ENCODE measurements at regions not wholly inside any gene's neighbourhood (a gene's known extent, or its start where the extent isn't known, plus 50 kb on each side); places are given as distances from the start of the nearest gene placed in this dataset.

GRCh38 chr20:6253396-6253795, 130.6 kb upstream of the FERMT1 start (continued):
- TF ChIP-seq ZNF281 (CRISPR knock-in tag; IDR thresholded peaks at IDR 0.05) = no peak

- DNase-seq (ENCODE audit: low spot score) (no peak), ATAC-seq (no peak)
- H3K4me1 Mint-ChIP-seq = peaks cover 4% of the 10 kb centered on the region; the same call in 1 of the 2 replicates
- no peak overlapping the region for H3K4me3 Mint-ChIP-seq
- no peaks in the 10 kb centered on the region for H3K9me3 Mint-ChIP-seq
- CTCF ChIA-PET = no interaction called here
- H3K27ac Mint-ChIP-seq = no peak overlapping the region
- TF ChIP-seq ZNF263 (CRISPR knock-in tag; IDR thresholded peaks at IDR 0.05; ENCODE audit: low read depth) (no peak), FOXK1 (CRISPR knock-in tag; IDR thresholded peaks at IDR 0.05) (no peak), CTCF (IDR thresholded peaks at IDR 0.05) (no peak), ATF1 (CRISPR knock-in tag; IDR thresholded peaks at IDR 0.05) (no peak), CREB1 (CRISPR knock-in tag; IDR thresholded peaks at IDR 0.05) (no peak), SP1 (CRISPR knock-in tag; conservative IDR thresholded peaks at IDR 0.05) (no peak), KAT7 (CRISPR knock-in tag; IDR thresholded peaks at IDR 0.05; ENCODE audit: borderline replicate concordance) (no peak), RELA (CRISPR knock-in tag; IDR thresholded peaks at IDR 0.05; ENCODE audit: borderline replicate concordance) (no peak), FOXP1 (CRISPR knock-in tag; IDR thresholded peaks at IDR 0.05; ENCODE audit: borderline replicate concordance) (no peak), ZNF423 (CRISPR knock-in tag; IDR thresholded peaks at IDR 0.05) (no peak)
- TF ChIP-seq, protein P1, sequence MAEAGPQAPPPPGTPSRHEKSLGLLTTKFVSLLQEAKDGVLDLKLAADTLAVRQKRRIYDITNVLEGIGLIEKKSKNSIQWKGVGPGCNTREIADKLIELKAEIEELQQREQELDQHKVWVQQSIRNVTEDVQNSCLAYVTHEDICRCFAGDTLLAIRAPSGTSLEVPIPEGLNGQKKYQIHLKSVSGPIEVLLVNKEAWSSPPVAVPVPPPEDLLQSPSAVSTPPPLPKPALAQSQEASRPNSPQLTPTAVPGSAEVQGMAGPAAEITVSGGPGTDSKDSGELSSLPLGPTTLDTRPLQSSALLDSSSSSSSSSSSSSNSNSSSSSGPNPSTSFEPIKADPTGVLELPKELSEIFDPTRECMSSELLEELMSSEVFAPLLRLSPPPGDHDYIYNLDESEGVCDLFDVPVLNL (CRISPR knock-in tag; IDR thresholded peaks at IDR 0.05; ENCODE audit: borderline replicate concordance, low read depth) = no peak
- no peaks in the 10 kb centered on the region for H3K36me3 Mint-ChIP-seq
- POLR2A ChIA-PET = no interaction called here
- no peaks in the 10 kb centered on the region for H3K27me3 Mint-ChIP-seq (ENCODE audit: low read depth)
These were observed 122.6 kb upstream of the FERMT1 start for GRCh38 chr20:6245436-6245835.

DNA sequence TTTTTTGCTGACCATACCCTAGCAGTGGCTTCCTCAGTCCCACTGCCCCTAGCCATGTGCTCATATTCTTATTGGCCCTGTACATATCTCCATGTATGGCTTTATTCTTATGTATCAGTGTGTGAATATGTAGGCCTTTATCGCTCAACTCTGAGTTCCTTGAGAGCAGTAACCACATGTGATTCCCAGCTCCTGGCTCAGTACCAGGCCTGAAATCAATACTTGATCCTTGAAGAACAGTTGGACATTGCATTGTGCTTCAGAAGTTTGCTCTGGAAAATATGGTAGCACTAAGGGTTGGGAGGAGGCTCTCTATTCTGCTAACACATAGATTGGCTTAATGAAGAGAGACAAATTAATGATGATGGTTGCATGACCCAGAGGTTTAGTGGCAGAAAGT, 118.8 kb upstream of the FERMT1 start:
- H3K27me3 Mint-ChIP-seq (ENCODE audit: low read depth) = no peaks in the 10 kb centered on the region
- H3K27ac Mint-ChIP-seq = no peak overlapping the region; the same call in 1 of the 2 replicates
- no peaks in the 10 kb centered on the region for H3K36me3 Mint-ChIP-seq
- no peak overlapping the region for H3K4me3 Mint-ChIP-seq
- ChIA-PET CTCF (no interaction called here), POLR2A (no interaction called here)
- DNase-seq (ENCODE audit: low spot score) = no peak
- no peaks in the 10 kb centered on the region for H3K4me1 Mint-ChIP-seq
- no peaks in the 10 kb centered on the region for H3K9me3 Mint-ChIP-seq
- ATAC-seq = no peak
- TF ChIP-seq ZNF317 (CRISPR knock-in tag; IDR thresholded peaks at IDR 0.05; ENCODE audit: borderline replicate concordance, low read depth) = no peak
- TF ChIP-seq CREB1 (CRISPR knock-in tag; IDR thresholded peaks at IDR 0.05) = no peak
- no peak for TF ChIP-seq ESRRA (CRISPR knock-in tag; IDR thresholded peaks at IDR 0.05; ENCODE audit: borderline replicate concordance)
- no peak for TF ChIP-seq IRF1 (CRISPR knock-in tag; IDR thresholded peaks at IDR 0.05)
- no peak for TF ChIP-seq MYBL2 (CRISPR knock-in tag; IDR thresholded peaks at IDR 0.05)
- TF ChIP-seq, protein P2, sequence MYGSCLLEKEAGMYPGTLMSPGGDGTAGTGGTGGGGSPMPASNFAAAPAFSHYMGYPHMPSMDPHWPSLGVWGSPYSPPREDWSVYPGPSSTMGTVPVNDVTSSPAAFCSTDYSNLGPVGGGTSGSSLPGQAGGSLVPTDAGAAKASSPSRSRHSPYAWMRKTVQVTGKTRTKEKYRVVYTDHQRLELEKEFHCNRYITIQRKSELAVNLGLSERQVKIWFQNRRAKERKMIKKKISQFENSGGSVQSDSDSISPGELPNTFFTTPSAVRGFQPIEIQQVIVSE (CRISPR knock-in tag; IDR thresholded peaks at IDR 0.05; ENCODE audit: borderline replicate concordance) = no peak
- TF ChIP-seq GABPB1 (CRISPR knock-in tag; IDR thresholded peaks at IDR 0.05) = no peak
- no peak for TF ChIP-seq SMAD3 (CRISPR knock-in tag; IDR thresholded peaks at IDR 0.05; ENCODE audit: borderline replicate concordance)
- no peak for TF ChIP-seq CTCF (IDR thresholded peaks at IDR 0.05)
- no peak for TF ChIP-seq ZNF671 (CRISPR knock-in tag; IDR thresholded peaks at IDR 0.05)
- TF ChIP-seq, protein P3, sequence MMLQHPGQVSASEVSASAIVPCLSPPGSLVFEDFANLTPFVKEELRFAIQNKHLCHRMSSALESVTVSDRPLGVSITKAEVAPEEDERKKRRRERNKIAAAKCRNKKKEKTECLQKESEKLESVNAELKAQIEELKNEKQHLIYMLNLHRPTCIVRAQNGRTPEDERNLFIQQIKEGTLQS (CRISPR knock-in tag; conservative IDR thresholded peaks at IDR 0.05) = no peak
